Endothelial cell of umbilical vein (primary cell): ENCODE measurements at regions not wholly inside any gene's neighbourhood (a gene's known extent, or its start where the extent isn't known, plus 50 kb on each side); places are given as distances from the start of the nearest gene placed in this dataset.

ENCODE experiments used
- BruUV-seq: library from RNA; stranded (reverse); fragments of 400-500 nt; replicated peaks from 2 replicates; lab custom pipeline; 2021; lab: Mats Ljungman, UMichigan
- CTCF ChIA-PET: fragments of 300-600, 350-600 bp; sonication (Branson Sonifier 250); formaldehyde crosslinking; loops from one replicate; lab custom pipeline; 2021; ENCODE audit warnings: antibody characterized with exemption, inconsistent platforms; lab: Charles Lee
- POLR2A ChIA-PET: fragments of 300-600, 350-600 bp; sonication (Branson Sonifier 250); formaldehyde crosslinking; loops from one replicate; lab custom pipeline; 2021; ENCODE audit warnings: antibody characterized with exemption, inconsistent platforms; lab: Charles Lee
- DNase-seq: peaks from one replicate; pipeline ENCODE4 v3.0.0-alpha.2; 2011; ENCODE audit warnings: low read depth, low spot score
- FAIRE-seq: peaks from 2 replicates; lab custom pipeline; 2011; peaks lifted over from hg19 to GRCh38; lab: Jason Lieb, UNC
- H2AFZ ChIP-seq: 2 replicates; pipeline ENCODE4 v1.6.0; 2012; ENCODE audit warnings: low read depth, low read length, control low read depth, inconsistent platforms
- H3K27ac ChIP-seq: 2 replicates; pipeline ENCODE4 v1.5.1; 2011; ENCODE audit warnings: low read depth, mild to moderate bottlenecking, control low read depth, low read length, moderate library complexity; ENCODE audit not compliant: insufficient read depth
- H3K27me3 ChIP-seq, 2 experiments: 2 replicates each; pipeline versions ENCODE4 v1.6.0 to v1.6.1; 2011; ENCODE audit warnings: low read length in 2 of 2, mixed read lengths in 1 of 2; ENCODE audit not compliant: control insufficient read depth in 2 of 2, insufficient read depth in 2 of 2
- H3K36me3 ChIP-seq, 2 experiments: 2 replicates in 1 of 2; 3 replicates in 1 of 2; pipeline ENCODE4 v1.5.1; 2011; ENCODE audit warnings: low read length in 2 of 2, mild to moderate bottlenecking in 1 of 2, moderate library complexity in 1 of 2; ENCODE audit not compliant: control insufficient read depth in 2 of 2, insufficient read depth in 2 of 2; ENCODE audit errors: extremely low read depth in 1 of 2
- H3K4me1 ChIP-seq: 3 replicates; pipeline ENCODE4 v1.5.1; 2011; ENCODE audit warnings: mild to moderate bottlenecking, low read length; ENCODE audit not compliant: control insufficient read depth, insufficient read depth; ENCODE audit errors: extremely low read depth
- H3K4me2 ChIP-seq: 2 replicates; pipeline ENCODE4 v1.6.1; 2011; ENCODE audit warnings: low read length, control low read depth, mixed read lengths; ENCODE audit not compliant: insufficient read depth
- H3K4me3 ChIP-seq, 3 experiments: fragments of 200-600 bp in 1 of 3; sonication (generic), shearing (Covaris generic) in 1 of 3; replicated peaks in 1 of 3; 2 replicates each; pipeline ENCODE4 v1.5.1; 2011 to 2016; ENCODE audit warnings: control low read depth in 3 of 3, low read length in 3 of 3, mild to moderate bottlenecking in 2 of 3, inconsistent platforms in 1 of 3, low read depth in 1 of 3, moderate library complexity in 1 of 3; ENCODE audit not compliant: insufficient read depth in 1 of 3
- H3K79me2 ChIP-seq: 2 replicates; pipeline ENCODE4 v1.6.0; 2012; ENCODE audit warnings: low read length, inconsistent platforms; ENCODE audit not compliant: control insufficient read depth, insufficient read depth
- H3K9ac ChIP-seq: replicated peaks from 2 replicates; pipeline ENCODE3; 2011; ENCODE audit warnings: low read length, control low read depth; ENCODE audit not compliant: insufficient read depth; ENCODE audit errors: extremely low read depth
- H3K9me1 ChIP-seq: replicated peaks from 3 replicates; pipeline ENCODE4 v1.6.0; 2011; ENCODE audit warnings: mild to moderate bottlenecking, low read length; ENCODE audit not compliant: control insufficient read depth, insufficient read depth; ENCODE audit errors: extremely low read depth
- H3K9me3 ChIP-seq: replicated peaks from 2 replicates; pipeline ENCODE4 v1.5.1; 2012; ENCODE audit warnings: low read length, inconsistent platforms; ENCODE audit not compliant: control insufficient read depth, insufficient read depth
- H4K20me1 ChIP-seq: replicated peaks from 2 replicates; pipeline ENCODE3; 2011; ENCODE audit warnings: mild to moderate bottlenecking, low read length; ENCODE audit not compliant: control insufficient read depth, insufficient read depth; ENCODE audit errors: extremely low read depth
- CTCF ChIP-seq, 2 donors: IDR thresholded peaks; 1 replicate in 1 of 2; 2 replicates in 1 of 2; pipeline ENCODE4 v1.5.1; 2011; ENCODE audit warnings: low read length in 2 of 2, mild to moderate bottlenecking in 2 of 2, moderate library complexity in 2 of 2, control low read depth in 1 of 2, inconsistent platforms in 1 of 2, low read depth in 1 of 2; ENCODE audit not compliant: insufficient read depth in 1 of 2; ENCODE audit errors: extremely low read depth in 1 of 2
- EZH2 ChIP-seq: IDR thresholded peaks from 2 replicates; pipeline ENCODE4 v1.6.1; 2012; ENCODE audit warnings: borderline replicate concordance, low read depth, mild to moderate bottlenecking, moderate library complexity, low read length, inconsistent platforms; ENCODE audit not compliant: severe bottlenecking
- FOS ChIP-seq: IDR thresholded peaks from 2 replicates; pipeline ENCODE4 v1.6.1; 2011; ENCODE audit warnings: mild to moderate bottlenecking, low read length, moderate library complexity, borderline replicate concordance; ENCODE audit not compliant: insufficient read depth
- GATA2 ChIP-seq: IDR thresholded peaks from 2 replicates; pipeline ENCODE4 v1.7.0; 2011; ENCODE audit warnings: low read depth, mild to moderate bottlenecking, moderate library complexity, mixed read lengths, low read length; ENCODE audit not compliant: insufficient read length, insufficient read depth
- JUN ChIP-seq: IDR thresholded peaks from 2 replicates; pipeline ENCODE4 v1.6.1; 2011; ENCODE audit warnings: borderline replicate concordance, low read depth; ENCODE audit not compliant: insufficient read length, insufficient read depth
- MAX ChIP-seq: IDR thresholded peaks from 2 replicates; pipeline ENCODE4 v1.6.1; 2011; ENCODE audit not compliant: insufficient read depth, insufficient read length
- MYC ChIP-seq: IDR thresholded peaks from one replicate; pipeline ENCODE4 v1.6.1; 2011; ENCODE audit warnings: mild to moderate bottlenecking, low read depth, low read length
- POLR2A ChIP-seq: IDR thresholded peaks from 2 replicates; pipeline ENCODE4 v1.6.1; 2012; ENCODE audit warnings: low read depth, mild to moderate bottlenecking, control low read depth, low read length
- POLR2AphosphoS5 ChIP-seq: IDR thresholded peaks from 2 replicates; pipeline ENCODE4 v1.6.1; 2012; ENCODE audit warnings: low read depth, mild to moderate bottlenecking, control low read depth, low read length, moderate library complexity; ENCODE audit not compliant: insufficient read depth
- dilution Hi-C: fragments of 300-500 bp; cut with MboI; formaldehyde crosslinking; loops from one replicate; pipeline ENCODE4 v1.15.0; 2019; ENCODE audit warnings: low sequenced_read_pairs; ENCODE audit not compliant: extremely low pct_ligation_motif_present
- intact Hi-C: fragments of 100-400 bp; cut with micrococcal nuclease; formaldehyde crosslinking; loops from one replicate; pipeline ENCODE4 v1.10.0; 2022

- POLR2A ChIA-PET, result no interaction called here
- H3K79me2 ChIP-seq, result no peaks in the 10 kb centered on the region
- no peak for DNase-seq
- no peak overlapping the region for H3K27ac ChIP-seq
- no peak for FAIRE-seq
- no peaks in the 10 kb centered on the region for H3K4me1 ChIP-seq
- BruUV-seq, result no TSS peak
- H4K20me1 ChIP-seq, result no peaks in the 10 kb centered on the region
- no peaks in the 10 kb centered on the region for H3K27me3 ChIP-seq
- dilution Hi-C loops (no loop called here), intact Hi-C loops (no loop called here)
- CTCF ChIA-PET, result interaction anchor here (1.1 kb wide), 1 partner anchor 36 kb away, joined by 4 read pairs; no protein-coding TSS in a partner anchor
- no peak overlapping the region for H3K4me3 ChIP-seq
- TF ChIP-seq EZH2 (no peak), MYC (no peak), GATA2 (no peak), JUN (no peak), CTCF (IDR thresholded peaks at IDR 0.05; ENCODE audit: extremely low read depth in 1 of 2, insufficient read depth in 1 of 2, low read depth in 1 of 2, low read length in 2 of 2) (no peak), POLR2AphosphoS5 (no peak), POLR2A (no peak), MAX (no peak), FOS (no peak)
- H3K9me3 ChIP-seq, result no peaks in the 10 kb centered on the region
- H2AFZ ChIP-seq, result no peak overlapping the region
- H3K9me1 ChIP-seq, result no peaks in the 10 kb centered on the region
- H3K9ac ChIP-seq, result no peak overlapping the region
- no peak overlapping the region for H3K4me2 ChIP-seq
- no peaks in the 10 kb centered on the region for H3K36me3 ChIP-seq
Measured at GRCh38 chr2:160882906-160883305, 277.3 kb upstream of the TANK start.
